Cardiac fibroblast (primary cell): ENCODE measurements at regions not wholly inside any gene's neighbourhood (a gene's known extent, or its start where the extent isn't known, plus 50 kb on each side); places are given as distances from the start of the nearest gene placed in this dataset.

Source experiments
- DNase-seq, 2 donors: peaks; one replicate each; pipeline versions ENCODE4 v3.0.0 to v3.0.0-alpha.2; 2010; ENCODE audit warnings: low read depth in 2 of 2
- H3K4me3 ChIP-seq, 2 donors: replicated peaks in 1 of 2; 1 replicate in 1 of 2; 2 replicates in 1 of 2; pipeline ENCODE4 v1.5.1; 2011; ENCODE audit warnings: low read depth in 2 of 2, low read length in 2 of 2, mild to moderate bottlenecking in 2 of 2, moderate library complexity in 1 of 2
- TF ChIP-seq, protein P1 (sequence below): IDR thresholded peaks from one replicate; pipeline ENCODE4 v1.5.1; 2011; ENCODE audit warnings: low read depth, mild to moderate bottlenecking, low read length, inconsistent platforms

DNA sequence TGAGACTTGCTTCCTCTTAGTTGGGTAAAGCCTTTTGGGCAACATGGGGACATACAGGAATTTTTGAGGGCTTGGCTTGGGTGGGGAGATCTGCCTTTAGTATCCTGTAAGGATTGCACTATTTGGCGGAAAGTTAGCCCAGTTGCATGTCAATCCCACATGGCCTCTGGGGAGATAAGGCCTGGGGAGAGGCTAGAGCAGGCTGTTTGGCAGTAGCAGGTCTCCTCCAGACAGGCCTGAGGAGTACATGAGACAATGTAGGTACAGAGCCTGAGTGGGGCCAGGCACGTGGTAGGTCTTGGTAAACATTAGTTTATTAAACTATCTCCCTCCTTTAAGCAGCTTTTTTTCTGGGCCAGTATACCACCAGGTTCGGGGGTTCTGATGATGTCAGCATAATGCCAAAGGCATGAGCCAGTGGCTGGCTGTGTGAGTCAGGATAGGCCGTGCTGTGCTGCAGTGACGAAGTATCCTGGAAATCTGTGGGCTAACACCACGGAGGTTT is 147.9 kb downstream of the VEGFA start:
- H3K4me3 ChIP-seq: no peak overlapping the region
- peak; percentile 76 to 83 for DNase-seq
- TF ChIP-seq, protein P1, sequence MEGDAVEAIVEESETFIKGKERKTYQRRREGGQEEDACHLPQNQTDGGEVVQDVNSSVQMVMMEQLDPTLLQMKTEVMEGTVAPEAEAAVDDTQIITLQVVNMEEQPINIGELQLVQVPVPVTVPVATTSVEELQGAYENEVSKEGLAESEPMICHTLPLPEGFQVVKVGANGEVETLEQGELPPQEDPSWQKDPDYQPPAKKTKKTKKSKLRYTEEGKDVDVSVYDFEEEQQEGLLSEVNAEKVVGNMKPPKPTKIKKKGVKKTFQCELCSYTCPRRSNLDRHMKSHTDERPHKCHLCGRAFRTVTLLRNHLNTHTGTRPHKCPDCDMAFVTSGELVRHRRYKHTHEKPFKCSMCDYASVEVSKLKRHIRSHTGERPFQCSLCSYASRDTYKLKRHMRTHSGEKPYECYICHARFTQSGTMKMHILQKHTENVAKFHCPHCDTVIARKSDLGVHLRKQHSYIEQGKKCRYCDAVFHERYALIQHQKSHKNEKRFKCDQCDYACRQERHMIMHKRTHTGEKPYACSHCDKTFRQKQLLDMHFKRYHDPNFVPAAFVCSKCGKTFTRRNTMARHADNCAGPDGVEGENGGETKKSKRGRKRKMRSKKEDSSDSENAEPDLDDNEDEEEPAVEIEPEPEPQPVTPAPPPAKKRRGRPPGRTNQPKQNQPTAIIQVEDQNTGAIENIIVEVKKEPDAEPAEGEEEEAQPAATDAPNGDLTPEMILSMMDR: no peak

DNA sequence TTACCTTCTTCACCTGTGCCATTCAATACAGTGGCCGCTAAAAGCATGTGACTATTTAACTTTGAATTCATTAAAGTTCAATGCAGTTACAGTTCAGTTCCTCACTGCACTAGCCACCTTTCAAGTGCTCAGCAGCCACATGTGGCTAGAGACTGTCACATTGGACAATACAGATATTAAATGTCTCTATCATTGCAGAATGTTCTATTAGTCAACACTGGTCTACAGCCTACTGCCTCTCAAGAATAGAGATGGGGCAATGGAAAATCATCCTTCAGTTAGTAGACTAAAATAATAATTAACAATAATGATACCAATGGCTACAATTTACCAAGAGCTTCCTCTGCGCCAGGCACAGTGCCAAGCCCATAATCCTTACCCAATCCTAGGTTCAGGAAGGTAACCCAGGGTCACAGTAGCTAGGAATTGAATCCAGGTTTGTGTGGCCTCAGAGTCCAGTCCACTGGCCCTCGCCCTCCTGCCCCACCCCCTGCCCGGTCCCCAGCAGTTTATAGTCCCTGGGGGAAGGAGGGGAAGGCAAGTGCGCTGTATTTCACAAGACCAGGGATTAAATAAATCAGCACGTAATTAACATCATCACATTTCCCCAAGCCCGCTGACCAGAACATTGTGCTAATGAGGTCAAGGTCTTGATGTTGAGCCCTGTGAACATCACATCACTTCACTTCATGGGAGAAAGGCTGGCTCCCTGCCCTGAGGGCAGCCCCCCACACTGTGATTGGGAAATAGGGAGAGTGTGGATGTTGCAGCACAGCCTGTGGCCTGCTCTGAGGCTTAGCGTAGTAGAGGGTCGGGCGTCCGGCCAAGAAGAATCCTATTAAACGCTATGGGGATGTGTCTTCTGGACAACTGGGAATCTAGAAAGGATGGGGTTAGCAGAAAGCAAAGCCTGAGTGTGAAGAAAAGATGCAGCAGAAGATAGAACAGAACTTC is 147.2 kb downstream of the VEGFA start:
- H3K4me3 ChIP-seq: no peak overlapping the region
- peak; percentile 74 to 92 for DNase-seq
- TF ChIP-seq, protein P1: no peak

DNA sequence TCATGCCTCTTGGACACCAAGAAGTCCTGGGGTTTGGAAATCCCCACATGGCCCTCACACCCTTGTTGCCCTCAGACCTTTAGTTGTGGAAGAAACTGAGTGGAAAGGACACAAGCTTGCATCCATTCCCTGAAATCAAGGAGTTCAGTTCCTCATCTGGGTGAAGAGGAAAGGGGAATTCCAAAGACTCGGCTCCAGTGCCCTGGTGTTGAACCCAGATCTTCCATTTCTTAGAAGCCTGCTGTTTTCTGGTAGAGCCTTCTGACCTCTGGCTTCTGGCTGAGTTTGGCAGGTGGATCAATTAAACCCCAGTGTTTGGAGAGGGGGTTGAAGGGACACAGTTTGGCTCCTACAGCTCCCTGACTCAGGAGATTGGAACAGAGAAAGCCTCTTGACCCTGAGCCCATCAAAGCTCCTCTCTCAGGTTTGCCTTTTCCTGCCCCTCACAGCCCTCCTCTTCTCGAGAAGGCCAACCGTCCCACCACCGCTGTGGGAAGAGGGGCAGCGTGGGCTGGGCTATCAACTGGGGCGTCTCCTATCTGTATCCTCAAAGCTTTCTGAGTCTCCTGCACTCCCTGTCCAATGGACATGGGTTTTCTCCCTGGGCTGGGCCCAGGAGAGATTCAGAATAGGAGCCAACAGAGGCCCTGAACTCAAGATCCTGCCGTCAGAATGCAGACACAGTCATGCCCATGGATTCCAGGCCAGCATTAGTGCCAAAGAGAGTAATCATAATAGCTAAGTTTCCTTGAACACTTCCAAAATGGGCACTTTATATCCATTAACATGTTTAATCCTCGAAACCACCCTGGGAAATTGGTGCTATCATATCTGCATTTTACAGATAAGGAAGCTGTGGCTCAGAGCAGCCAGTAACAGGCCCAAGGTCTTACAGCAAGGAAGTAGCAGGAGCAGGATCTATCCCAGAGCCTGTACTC is 146.2 kb downstream of the VEGFA start:
- TF ChIP-seq, protein P1: no peak
- DNase-seq: peak; percentile 60 to 79

DNA sequence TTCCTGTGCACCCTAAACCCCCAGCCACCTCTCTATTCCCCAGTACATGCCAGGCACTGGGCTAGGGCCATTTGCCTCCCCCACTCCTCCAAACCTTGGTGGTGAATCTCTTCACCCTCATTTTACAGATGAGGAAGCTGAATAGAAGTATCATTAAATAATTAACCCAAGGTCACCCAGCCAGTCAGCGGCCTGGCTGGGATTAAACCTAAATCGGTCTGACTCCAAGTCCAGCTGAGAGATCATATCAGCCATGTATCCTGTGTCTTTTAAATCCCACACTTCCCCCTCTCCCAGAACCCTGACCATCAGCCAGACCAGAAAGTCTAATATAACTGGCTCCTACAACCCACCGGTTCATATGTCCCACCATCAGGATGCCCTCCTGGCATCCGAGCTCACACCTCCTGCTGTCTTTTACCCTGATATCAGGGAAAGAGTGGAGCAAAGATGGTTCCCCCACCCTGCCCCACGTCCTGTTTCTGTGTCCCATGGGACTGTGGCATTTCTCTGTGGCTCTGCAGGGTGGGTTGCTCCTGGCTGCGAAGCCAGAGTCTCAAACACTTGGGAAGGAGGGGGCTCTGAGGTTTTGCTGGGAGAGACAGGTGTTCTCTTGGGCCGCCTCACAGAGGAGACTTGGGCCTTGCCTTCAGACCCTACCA is 145.3 kb downstream of the VEGFA start:
- no peak for DNase-seq
- no peak overlapping the region for H3K4me3 ChIP-seq
- TF ChIP-seq, protein P1: no peak

More for the DNA sequence above, 146.2 kb downstream of the VEGFA start:
- no peak overlapping the region for H3K4me3 ChIP-seq

DNA sequence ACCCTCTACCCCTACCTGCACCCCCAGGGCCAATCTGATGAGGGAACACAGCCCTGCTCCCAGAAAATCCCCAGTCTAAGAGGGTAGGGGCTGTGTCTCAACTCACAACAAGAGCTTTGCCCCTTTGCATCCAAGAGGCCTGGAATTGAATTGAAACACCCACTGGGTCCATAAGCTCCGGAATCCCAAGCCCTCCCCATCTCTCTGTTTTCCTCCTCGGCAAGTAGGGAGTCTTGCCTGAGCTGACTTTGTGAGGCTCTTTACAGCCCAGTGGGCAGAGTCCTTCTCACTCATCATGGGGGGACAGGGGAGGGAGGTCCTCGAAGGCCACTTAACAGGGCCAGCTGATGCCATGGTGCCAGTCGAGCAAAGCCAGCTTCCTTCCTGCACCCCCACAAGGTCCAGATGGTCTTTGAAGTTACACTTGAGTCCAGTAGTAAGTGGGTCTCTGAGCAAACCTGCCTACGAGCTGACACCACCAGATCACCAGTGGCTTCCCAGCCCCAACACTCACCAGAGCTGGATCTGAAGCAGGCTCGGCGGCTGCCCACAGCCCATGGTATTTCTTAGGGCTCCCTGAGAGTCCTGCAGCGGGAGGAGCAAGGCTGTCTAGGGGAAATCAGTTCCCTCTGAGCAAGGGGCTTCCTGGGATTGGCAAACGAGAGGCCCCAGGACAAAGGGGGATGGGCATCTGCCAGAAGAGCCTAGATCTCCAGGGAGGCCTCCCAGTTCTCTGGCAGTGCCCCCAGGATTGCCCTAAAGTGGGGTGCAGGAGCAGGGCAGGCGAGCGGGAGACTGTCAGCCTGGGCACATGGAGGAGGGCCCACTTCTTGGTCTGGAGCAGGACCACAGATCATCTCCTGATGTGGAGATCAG is 144.5 kb downstream of the VEGFA start:
- H3K4me3 ChIP-seq: no peak overlapping the region
- TF ChIP-seq, protein P1: no peak

More for the DNA sequence above, 144.5 kb downstream of the VEGFA start:
- no peak for DNase-seq
